ENCODE measurements at regions not wholly inside any gene's neighbourhood (a gene's known extent, or its start where the extent isn't known, plus 50 kb on each side); places are given as distances from the start of the nearest gene placed in this dataset.
"Not testable (repeated sequence)": the region's sequence is repeated elsewhere in the genome, so short reads cannot be mapped to it uniquely, and the experiment has no call there.

- H3K27me3 ChIP-seq (ENCODE audit: control insufficient read depth, insufficient read depth, low read length), result no peaks in the 10 kb centered on the region
- H3K36me3 ChIP-seq (ENCODE audit: control insufficient read depth, low read depth, low read length), result no peaks in the 10 kb centered on the region
- no peaks in the 10 kb centered on the region for H3K9me3 ChIP-seq (ENCODE audit: control insufficient read depth, low read depth, low read length)
- H3K9ac ChIP-seq (ENCODE audit: low read length), result no peak overlapping the region
- no peaks in the 10 kb centered on the region for H3K4me1 ChIP-seq (ENCODE audit: control insufficient read depth, low read depth, low read length)
- H3K4me3 ChIP-seq (ENCODE audit: low read length), result no peak overlapping the region
- no peak overlapping the region for H3K27ac ChIP-seq (ENCODE audit: low read length)
Observed at GRCh38 chr5:1998716-1999317, 116.1 kb upstream of the IRX4 start.

DNA sequence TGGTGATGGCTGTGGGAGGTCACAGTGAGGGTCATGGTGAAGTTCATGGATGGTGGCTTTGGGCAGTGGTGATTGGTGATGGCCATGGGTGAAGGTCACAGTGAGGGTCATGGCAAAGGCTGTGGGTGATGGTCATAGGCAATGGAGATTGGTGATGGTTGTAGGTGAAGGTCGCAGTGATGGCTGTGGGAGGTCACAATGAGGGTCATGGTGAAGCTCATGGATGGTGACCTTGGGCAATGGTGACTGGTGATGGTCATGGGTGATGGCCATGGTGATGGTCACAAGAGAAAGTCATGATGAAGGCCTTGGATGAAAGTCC is 115.6 kb upstream of the IRX4 start:
- Histone ChIP-seq H3K4me1 (ENCODE audit: control insufficient read depth, low read depth, low read length) (no peaks in the 10 kb centered on the region), H3K4me3 (ENCODE audit: low read length) (no peak overlapping the region), H3K9me3 (ENCODE audit: control insufficient read depth, low read depth, low read length) (peaks cover 3% of the 10 kb centered on the region), H3K27me3 (ENCODE audit: control insufficient read depth, insufficient read depth, low read length) (no peaks in the 10 kb centered on the region), H3K27ac (ENCODE audit: low read length) (no peak overlapping the region), H3K36me3 (ENCODE audit: control insufficient read depth, low read depth, low read length) (no peaks in the 10 kb centered on the region), H3K9ac (ENCODE audit: low read length) (no peak overlapping the region)

DNA sequence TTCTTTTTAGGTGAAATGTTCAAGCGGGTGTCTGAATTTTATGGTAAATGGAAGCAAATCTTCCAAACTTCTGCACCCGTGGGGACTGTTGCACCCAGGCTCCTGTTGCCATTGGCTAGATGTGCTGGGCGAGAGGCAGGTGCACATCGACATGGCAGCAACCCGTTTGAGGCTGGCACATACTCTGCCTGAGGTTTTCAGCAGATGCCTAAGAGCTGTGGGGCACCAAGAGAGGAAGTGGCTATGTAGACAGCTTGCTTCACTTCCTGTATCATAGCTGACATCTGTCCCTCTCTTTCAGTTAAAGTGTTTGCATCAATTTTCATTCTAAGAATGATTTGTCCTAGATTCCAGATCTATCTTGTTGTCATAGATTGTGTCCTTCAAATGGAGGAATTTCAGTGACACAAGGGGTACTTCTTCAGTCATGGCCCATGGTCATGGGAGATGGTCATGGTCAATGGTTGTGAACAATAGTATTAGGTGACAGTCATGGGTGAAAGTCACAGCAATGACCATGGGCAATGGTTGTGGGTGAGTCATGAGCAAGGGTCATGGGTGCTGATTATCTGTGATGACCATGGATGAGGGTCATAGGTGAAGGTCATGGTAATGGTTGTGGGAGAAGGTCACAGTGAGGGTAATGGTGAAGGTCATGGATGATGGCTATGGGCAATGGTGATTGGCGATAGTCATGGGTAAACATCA is 115.1 kb upstream of the IRX4 start:
- Histone ChIP-seq H3K9ac (ENCODE audit: low read length) (no peak overlapping the region), H3K36me3 (ENCODE audit: control insufficient read depth, low read depth, low read length) (no peaks in the 10 kb centered on the region), H3K27ac (ENCODE audit: low read length) (no peak overlapping the region), H3K27me3 (ENCODE audit: control insufficient read depth, insufficient read depth, low read length) (no peaks in the 10 kb centered on the region), H3K9me3 (ENCODE audit: control insufficient read depth, low read depth, low read length) (peaks cover 5% of the 10 kb centered on the region), H3K4me1 (ENCODE audit: control insufficient read depth, low read depth, low read length) (no peaks in the 10 kb centered on the region), H3K4me3 (ENCODE audit: low read length) (no peak overlapping the region)

GRCh38 chr5:1995491-1995890 is 112.8 kb upstream of the IRX4 start:
- H3K36me3 ChIP-seq (ENCODE audit: control insufficient read depth, low read depth, low read length), result no peaks in the 10 kb centered on the region
- no peak overlapping the region for H3K27ac ChIP-seq (ENCODE audit: low read length)
- no peaks in the 10 kb centered on the region for H3K27me3 ChIP-seq (ENCODE audit: control insufficient read depth, insufficient read depth, low read length)
- H3K4me3 ChIP-seq (ENCODE audit: low read length), result no peak overlapping the region
- no peak overlapping the region for H3K9ac ChIP-seq (ENCODE audit: low read length)
- peaks cover 5% of the 10 kb centered on the region for H3K9me3 ChIP-seq (ENCODE audit: control insufficient read depth, low read depth, low read length)
- no peaks in the 10 kb centered on the region for H3K4me1 ChIP-seq (ENCODE audit: control insufficient read depth, low read depth, low read length)

GRCh38 chr5:1987471-1987870 is 104.7 kb upstream of the IRX4 start:
- no peak overlapping the region for H3K4me3 ChIP-seq (ENCODE audit: low read length)
- no peak overlapping the region for H3K9ac ChIP-seq (ENCODE audit: low read length)
- H3K4me1 ChIP-seq (ENCODE audit: control insufficient read depth, low read depth, low read length), result peaks cover 8% of the 10 kb centered on the region
- no peak overlapping the region for H3K27ac ChIP-seq (ENCODE audit: low read length)
- H3K27me3 ChIP-seq (ENCODE audit: control insufficient read depth, insufficient read depth, low read length), result no peaks in the 10 kb centered on the region
- H3K36me3 ChIP-seq (ENCODE audit: control insufficient read depth, low read depth, low read length), result no peaks in the 10 kb centered on the region
- no peaks in the 10 kb centered on the region for H3K9me3 ChIP-seq (ENCODE audit: control insufficient read depth, low read depth, low read length)

DNA sequence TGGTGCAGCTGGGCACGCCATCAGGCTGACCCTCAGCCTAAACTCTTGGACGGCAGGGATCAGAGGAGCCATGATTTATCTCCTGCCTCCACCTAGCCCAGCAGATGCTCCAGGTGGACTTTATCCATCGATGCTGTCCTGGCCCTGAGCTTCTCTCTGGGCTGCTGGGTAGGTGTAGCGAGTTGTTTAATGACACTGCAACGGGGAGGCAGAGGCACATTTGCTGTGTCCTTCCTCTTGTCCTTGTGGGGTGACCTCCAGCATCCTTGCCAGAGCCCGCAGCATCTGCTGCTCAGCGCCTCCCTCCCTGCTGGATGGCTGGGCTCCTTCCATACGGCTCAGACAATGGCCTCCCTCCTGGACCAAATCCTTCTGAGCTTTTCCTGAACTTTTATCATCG is 103.1 kb upstream of the IRX4 start:
- H3K27me3 ChIP-seq (ENCODE audit: control insufficient read depth, insufficient read depth, low read length), result no peaks in the 10 kb centered on the region
- H3K9me3 ChIP-seq (ENCODE audit: control insufficient read depth, low read depth, low read length), result no peaks in the 10 kb centered on the region
- no peaks in the 10 kb centered on the region for H3K36me3 ChIP-seq (ENCODE audit: control insufficient read depth, low read depth, low read length)
- no peak overlapping the region for H3K4me3 ChIP-seq (ENCODE audit: low read length)
- no peak overlapping the region for H3K9ac ChIP-seq (ENCODE audit: low read length)
- H3K27ac ChIP-seq (ENCODE audit: low read length), result no peak overlapping the region
- peaks cover 8% of the 10 kb centered on the region for H3K4me1 ChIP-seq (ENCODE audit: control insufficient read depth, low read depth, low read length)

DNA sequence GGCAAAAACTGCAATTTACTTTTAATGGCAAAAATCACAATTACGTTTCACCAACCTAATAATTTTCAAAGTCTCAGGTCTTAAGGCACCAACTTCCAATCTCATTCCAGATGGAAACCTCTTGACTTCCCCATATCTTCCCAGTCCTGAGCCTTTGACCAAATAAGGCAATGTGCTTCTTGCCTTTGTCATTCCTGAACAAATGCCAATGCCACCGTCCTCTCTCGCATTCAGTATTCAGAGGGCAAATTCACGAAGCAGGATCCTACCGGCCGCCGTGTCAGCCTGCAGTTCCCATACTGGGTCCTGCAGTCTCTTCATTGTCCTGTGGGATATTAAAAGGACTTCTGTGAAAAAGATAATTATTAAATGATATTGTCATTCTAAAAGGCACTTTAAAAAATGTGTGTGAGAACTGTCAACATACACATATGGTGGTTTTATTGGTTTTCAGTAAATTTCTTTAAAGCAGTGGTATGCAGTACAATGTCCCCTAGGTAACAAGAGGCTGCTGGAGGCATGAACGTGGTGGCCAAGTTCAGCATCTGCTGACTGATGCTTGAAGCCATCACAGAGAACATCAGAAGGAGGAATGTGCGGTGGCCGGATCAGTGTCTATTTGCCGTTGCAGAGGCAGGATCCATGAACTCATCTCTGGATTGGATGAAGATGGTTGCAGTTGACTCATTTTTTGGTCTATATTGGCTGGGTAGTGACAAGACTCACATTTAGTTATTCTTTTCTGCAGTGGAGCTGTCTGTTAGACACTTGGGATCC is 101.4 kb upstream of the IRX4 start:
- H3K27me3 ChIP-seq (ENCODE audit: control insufficient read depth, insufficient read depth, low read length), result no peaks in the 10 kb centered on the region
- no peak overlapping the region for H3K27ac ChIP-seq (ENCODE audit: low read length)
- H3K36me3 ChIP-seq (ENCODE audit: control insufficient read depth, low read depth, low read length), result no peaks in the 10 kb centered on the region
- H3K9ac ChIP-seq (ENCODE audit: low read length), result no peak overlapping the region
- H3K9me3 ChIP-seq (ENCODE audit: control insufficient read depth, low read depth, low read length), result no peaks in the 10 kb centered on the region
- no peak overlapping the region for H3K4me3 ChIP-seq (ENCODE audit: low read length)
- peaks cover 8% of the 10 kb centered on the region for H3K4me1 ChIP-seq (ENCODE audit: control insufficient read depth, low read depth, low read length)

GRCh38 chr5:1983401-1983800 is 100.7 kb upstream of the IRX4 start:
- Histone ChIP-seq H3K4me3 (ENCODE audit: low read length) (no peak overlapping the region), H3K9ac (ENCODE audit: low read length) (no peak overlapping the region), H3K4me1 (ENCODE audit: control insufficient read depth, low read depth, low read length) (peaks cover 8% of the 10 kb centered on the region), H3K9me3 (ENCODE audit: control insufficient read depth, low read depth, low read length) (no peaks in the 10 kb centered on the region), H3K36me3 (ENCODE audit: control insufficient read depth, low read depth, low read length) (no peaks in the 10 kb centered on the region), H3K27me3 (ENCODE audit: control insufficient read depth, insufficient read depth, low read length) (no peaks in the 10 kb centered on the region), H3K27ac (ENCODE audit: low read length) (no peak overlapping the region)

GRCh38 chr5:1982561-1982960 is 99.8 kb upstream of the IRX4 start:
- not testable (repeated sequence) for H3K27me3 ChIP-seq (ENCODE audit: control insufficient read depth, insufficient read depth, low read length)

DNA sequence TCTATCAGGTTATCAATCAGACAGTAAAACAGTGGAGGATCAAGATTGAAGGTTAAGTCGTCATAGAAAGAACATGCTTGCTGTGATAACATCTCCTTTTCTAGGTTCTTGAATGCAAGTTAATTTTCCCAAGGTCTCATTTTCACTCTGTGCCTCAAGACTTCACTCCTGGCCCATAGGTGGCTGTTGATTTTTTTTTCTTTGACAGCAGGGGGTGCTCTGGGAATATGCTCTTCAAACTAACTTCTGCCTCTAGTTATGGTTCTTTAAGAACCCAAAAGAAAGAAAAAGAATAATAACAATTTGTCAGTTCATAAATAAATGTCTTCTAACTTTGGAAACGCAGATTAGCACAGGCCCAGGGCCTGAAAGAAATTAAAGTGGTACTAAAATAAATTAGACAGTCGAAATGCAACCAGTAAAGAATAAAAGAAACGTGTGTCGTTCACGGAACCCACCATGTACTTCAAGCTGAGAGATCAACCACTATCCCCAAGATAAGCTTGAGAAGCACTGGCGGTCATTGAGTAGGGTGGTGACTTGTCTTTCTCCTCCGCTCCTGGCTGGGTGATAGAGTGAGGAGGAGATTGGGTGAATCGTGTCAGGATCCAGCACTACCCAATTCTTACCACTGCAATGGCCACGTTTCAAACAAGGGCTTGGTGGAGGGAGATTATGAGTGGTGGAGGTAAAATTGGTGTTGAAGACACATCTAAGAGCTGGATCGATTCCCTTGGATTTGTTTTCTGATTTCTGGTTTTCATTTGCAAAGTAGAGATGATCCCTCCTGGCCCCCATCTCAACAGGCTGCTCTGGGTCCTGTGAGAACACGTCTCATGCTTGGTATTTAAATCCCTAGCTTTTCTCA is 93.4 kb upstream of the IRX4 start:
- no peak overlapping the region for H3K4me3 ChIP-seq (ENCODE audit: low read length)
- no peak overlapping the region for H3K27ac ChIP-seq (ENCODE audit: low read length)
- no peaks in the 10 kb centered on the region for H3K27me3 ChIP-seq (ENCODE audit: control insufficient read depth, insufficient read depth, low read length)

More at GRCh38 chr5:1982561-1982960, 99.8 kb upstream of the IRX4 start:
- not testable (repeated sequence) for H3K9me3 ChIP-seq (ENCODE audit: control insufficient read depth, low read depth, low read length); H3K36me3 ChIP-seq (ENCODE audit: control insufficient read depth, low read depth, low read length); H3K4me3 ChIP-seq (ENCODE audit: low read length); H3K9ac ChIP-seq (ENCODE audit: low read length); H3K4me1 ChIP-seq (ENCODE audit: control insufficient read depth, low read depth, low read length); H3K27ac ChIP-seq (ENCODE audit: low read length)

GRCh38 chr5:1975406-1975715 is 92.6 kb upstream of the IRX4 start:
- Histone ChIP-seq H3K9ac (ENCODE audit: low read length) (no peak overlapping the region), H3K9me3 (ENCODE audit: control insufficient read depth, low read depth, low read length) (no peaks in the 10 kb centered on the region), H3K4me1 (ENCODE audit: control insufficient read depth, low read depth, low read length) (peaks cover 10% of the 10 kb centered on the region), H3K27ac (ENCODE audit: low read length) (no peak overlapping the region), H3K36me3 (ENCODE audit: control insufficient read depth, low read depth, low read length) (no peaks in the 10 kb centered on the region), H3K4me3 (ENCODE audit: low read length) (no peak overlapping the region), H3K27me3 (ENCODE audit: control insufficient read depth, insufficient read depth, low read length) (no peaks in the 10 kb centered on the region)

More for the DNA sequence above, 93.4 kb upstream of the IRX4 start:
- Histone ChIP-seq H3K9ac (ENCODE audit: low read length) (no peak overlapping the region), H3K36me3 (ENCODE audit: control insufficient read depth, low read depth, low read length) (no peaks in the 10 kb centered on the region), H3K9me3 (ENCODE audit: control insufficient read depth, low read depth, low read length) (no peaks in the 10 kb centered on the region), H3K4me1 (ENCODE audit: control insufficient read depth, low read depth, low read length) (peaks cover 10% of the 10 kb centered on the region)
